ENCODE measurements at regions not wholly inside any gene's neighbourhood (a gene's known extent, or its start where the extent isn't known, plus 50 kb on each side); places are given as distances from the start of the nearest gene placed in this dataset.
"Not testable (repeated sequence)": the region's sequence is repeated elsewhere in the genome, so short reads cannot be mapped to it uniquely, and the experiment has no call there.

- no peak overlapping the region for H3K4me3 ChIP-seq (ENCODE audit: low read depth, low read length)
- peak; percentile 83 for DNase-seq (ENCODE audit: low read depth)
These were observed 55.0 kb upstream of the PAK3 start for GRCh38 chrX:111041018-111041462.

DNA sequence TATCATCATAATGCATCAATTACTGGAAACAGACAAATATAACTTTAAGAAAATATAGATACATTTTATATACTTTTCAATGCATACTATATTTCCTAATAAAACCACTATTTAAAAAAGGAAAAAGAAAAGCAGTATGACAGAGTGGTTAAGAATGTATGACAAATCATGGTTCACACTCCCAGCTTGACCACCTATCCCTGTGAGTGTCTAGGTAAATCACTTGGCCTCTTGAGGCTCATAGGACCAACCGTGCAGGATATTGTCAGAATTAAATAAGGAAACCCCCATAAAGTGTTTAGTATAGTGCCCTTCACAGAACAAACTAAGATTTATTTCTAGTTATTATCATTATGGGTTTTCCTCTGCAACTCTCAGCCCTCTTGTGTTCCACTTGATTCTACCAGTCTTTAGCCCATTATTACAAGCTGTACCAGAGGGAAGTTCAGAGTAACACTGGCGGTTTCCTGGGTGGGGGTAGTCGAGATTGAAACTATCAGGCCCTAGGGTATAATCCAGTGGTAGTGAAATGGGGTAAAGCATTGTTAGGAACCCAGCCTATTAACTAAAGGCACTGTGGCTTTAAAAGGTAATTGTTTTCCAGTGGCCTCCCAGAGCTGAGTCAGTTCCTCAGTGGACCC, 55.5 kb upstream of the PAK3 start:
- no peak overlapping the region for H3K4me3 ChIP-seq (ENCODE audit: low read depth, low read length)
- DNase-seq (ENCODE audit: low read depth), result peak; percentile 16

- DNase-seq (ENCODE audit: low read depth), result no peak
- no peak overlapping the region for H3K4me3 ChIP-seq (ENCODE audit: low read depth, low read length)
These were observed 56.4 kb upstream of the PAK3 start for GRCh38 chrX:111039606-111040005.

DNA sequence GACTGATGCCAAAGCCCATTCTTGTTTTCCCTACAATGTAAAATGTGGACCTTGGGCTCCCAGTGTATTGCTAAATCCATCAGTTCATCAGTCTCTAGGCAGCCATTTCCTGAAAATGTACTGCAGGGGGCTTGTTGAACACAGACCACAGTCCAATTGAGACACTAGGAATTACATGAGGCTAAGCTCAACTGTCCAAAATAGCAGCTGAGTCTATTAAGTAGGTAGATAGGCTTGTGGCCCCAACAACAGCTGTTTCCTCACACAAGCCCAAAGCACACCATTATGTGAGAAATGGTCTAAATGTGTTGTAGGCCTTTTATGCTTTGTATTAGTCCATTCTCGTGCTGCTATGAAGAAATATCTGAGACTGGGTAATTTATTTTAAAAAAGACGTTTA, 60.0 kb upstream of the PAK3 start:
- no peak for DNase-seq (ENCODE audit: low read depth)
- no peak overlapping the region for H3K4me3 ChIP-seq (ENCODE audit: low read depth, low read length)

DNA sequence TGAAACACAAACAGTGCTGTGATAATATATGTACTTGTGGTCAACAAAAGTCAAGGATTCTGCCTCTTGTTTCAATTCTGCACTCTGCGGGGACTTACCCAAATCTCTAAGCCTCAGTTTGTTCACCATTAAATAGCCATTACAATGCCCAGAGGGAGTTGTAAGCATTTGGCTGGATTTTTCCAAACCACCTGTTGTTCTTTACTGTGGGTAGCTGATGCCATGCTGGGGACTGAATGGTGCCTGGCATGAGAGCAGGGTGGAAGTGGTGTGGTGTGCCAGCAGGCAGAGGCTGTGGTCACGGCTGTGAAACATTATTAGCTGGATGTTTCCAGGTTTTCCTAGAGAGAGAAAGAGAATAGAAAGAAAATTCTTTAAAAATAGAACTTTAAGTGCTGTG, 60.7 kb upstream of the PAK3 start:
- DNase-seq (ENCODE audit: low read depth), result no peak
- H3K4me3 ChIP-seq (ENCODE audit: low read depth, low read length), result no peak overlapping the region

GRCh38 chrX:111022998-111023397, 73.0 kb upstream of the PAK3 start:
- DNase-seq (ENCODE audit: low read depth); H3K4me3 ChIP-seq (ENCODE audit: low read depth, low read length): not testable (repeated sequence)

GRCh38 chrX:111020283-111020682, 75.7 kb upstream of the PAK3 start:
- DNase-seq (ENCODE audit: low read depth), result no peak

DNA sequence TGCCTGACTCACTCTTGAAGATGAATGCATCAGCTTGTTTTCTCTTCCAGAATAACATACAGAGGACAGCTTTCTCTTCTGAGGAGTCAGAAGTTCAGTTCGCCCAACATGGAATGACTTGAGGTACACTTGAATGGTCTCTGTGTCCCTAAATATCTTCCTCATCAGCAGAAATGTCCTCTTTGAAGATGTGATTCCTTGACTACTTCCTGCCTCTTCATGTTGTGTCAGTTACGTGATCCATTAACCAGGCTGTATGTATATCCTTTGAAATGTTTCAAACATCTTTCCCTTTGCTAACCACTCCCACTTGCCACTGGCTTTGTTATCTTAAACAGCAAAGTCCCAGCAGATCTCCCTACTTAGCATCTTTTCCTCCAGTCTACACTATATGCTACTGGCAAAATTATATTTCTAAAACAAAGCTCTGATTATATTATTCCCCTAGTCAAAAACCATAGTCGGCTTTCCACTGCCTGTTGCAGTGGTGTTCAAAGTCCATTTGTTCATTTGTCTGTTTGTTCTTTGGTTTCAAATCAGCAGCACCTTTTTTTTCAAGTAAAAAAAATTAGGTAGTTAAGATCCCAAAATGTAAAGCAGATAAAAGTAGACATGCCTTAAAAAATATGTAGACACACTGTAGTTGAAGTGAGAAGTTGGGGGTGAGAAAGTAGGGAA, 82.1 kb upstream of the PAK3 start:
- DNase-seq (ENCODE audit: low read depth), result no peak
- no peak overlapping the region for H3K4me3 ChIP-seq (ENCODE audit: low read depth, low read length)

More at GRCh38 chrX:111020283-111020682, 75.7 kb upstream of the PAK3 start:
- no peak overlapping the region for H3K4me3 ChIP-seq (ENCODE audit: low read depth, low read length)

- no peak overlapping the region for H3K4me3 ChIP-seq (ENCODE audit: low read depth, low read length)
- no peak for DNase-seq (ENCODE audit: low read depth)
These were observed 85.9 kb upstream of the PAK3 start for GRCh38 chrX:111010111-111010510.

DNA sequence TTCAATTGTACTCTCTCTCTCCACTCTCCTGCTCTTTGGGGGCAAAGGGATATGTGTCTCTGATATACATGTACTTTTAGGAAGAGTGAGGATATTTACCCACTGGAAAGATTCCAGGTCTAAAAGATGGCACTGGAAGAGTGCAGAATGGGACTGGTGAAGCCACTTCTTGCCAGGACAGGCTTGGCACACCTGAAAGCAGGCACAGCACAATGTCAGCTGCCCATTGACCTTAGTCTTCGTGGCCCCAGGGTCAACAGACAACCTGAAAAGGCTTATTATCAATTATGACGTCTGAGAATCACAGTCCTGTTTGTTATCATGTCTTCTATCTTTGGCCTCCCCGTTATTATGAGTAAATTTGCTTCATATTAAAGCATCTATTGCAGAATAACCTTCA, 86.7 kb upstream of the PAK3 start:
- DNase-seq (ENCODE audit: low read depth), result no peak
- H3K4me3 ChIP-seq (ENCODE audit: low read depth, low read length), result no peak overlapping the region

- no peak overlapping the region for H3K4me3 ChIP-seq (ENCODE audit: low read depth, low read length)
- no peak for DNase-seq (ENCODE audit: low read depth)
These were observed 87.9 kb upstream of the PAK3 start for GRCh38 chrX:111008126-111008525.

DNA sequence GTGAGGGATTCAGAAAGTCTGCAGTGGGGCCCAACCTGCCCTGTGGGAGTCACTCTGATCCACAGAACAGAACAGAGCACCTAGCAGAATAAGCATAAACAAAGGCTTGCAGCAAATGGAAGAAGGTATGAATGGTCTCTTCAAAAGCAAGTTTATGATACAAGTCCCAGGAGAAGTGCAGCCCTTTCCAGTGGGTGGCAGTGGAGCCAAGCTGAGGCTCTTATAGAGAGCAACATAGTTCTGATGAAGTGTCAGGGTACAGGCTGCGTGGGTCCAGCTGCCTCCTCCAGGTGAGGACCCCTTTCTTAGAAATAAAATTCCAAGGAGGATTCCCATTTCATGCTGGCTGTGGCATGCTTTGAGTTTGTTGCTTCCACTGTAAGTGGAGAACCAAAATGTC, 88.8 kb upstream of the PAK3 start:
- H3K4me3 ChIP-seq (ENCODE audit: low read depth, low read length), result no peak overlapping the region
- no peak for DNase-seq (ENCODE audit: low read depth)

- no peak for DNase-seq (ENCODE audit: low read depth)
- H3K4me3 ChIP-seq (ENCODE audit: low read depth, low read length), result no peak overlapping the region
These were observed 89.9 kb upstream of the PAK3 start for GRCh38 chrX:111006116-111006515.

GRCh38 chrX:111005166-111005565, 90.8 kb upstream of the PAK3 start:
- no peak overlapping the region for H3K4me3 ChIP-seq (ENCODE audit: low read depth, low read length)
- DNase-seq (ENCODE audit: low read depth), result no peak

- no peak overlapping the region for H3K4me3 ChIP-seq (ENCODE audit: low read depth, low read length)
- DNase-seq (ENCODE audit: low read depth), result no peak
These were observed 92.9 kb upstream of the PAK3 start for GRCh38 chrX:111003118-111003517.

GRCh38 chrX:110992611-110993010, 103.4 kb upstream of the PAK3 start:
- no peak for DNase-seq (ENCODE audit: low read depth)
- H3K4me3 ChIP-seq (ENCODE audit: low read depth, low read length), result no peak overlapping the region

DNA sequence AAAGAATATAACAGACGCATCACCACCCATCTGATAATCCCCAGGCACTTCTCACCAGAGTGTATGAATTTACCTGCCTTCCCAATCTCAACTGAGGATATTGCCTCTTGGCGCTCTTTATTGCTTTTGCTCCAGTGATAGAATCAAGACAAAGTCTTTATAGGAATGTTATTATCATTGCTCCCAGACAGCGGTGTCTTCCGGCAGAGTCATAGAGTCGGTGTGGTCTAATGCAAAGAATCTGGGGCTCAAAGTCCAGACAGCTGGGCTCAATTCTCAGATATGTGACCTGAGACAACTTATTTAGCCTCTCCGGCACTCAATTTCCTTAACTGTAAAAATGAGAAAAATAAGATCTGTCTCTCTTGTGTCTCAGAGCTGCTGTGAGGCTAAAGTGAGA, 106.1 kb upstream of the PAK3 start:
- DNase-seq (ENCODE audit: low read depth), result no peak
- H3K4me3 ChIP-seq (ENCODE audit: low read depth, low read length), result no peak overlapping the region

- no peak for DNase-seq (ENCODE audit: low read depth)
- H3K4me3 ChIP-seq (ENCODE audit: low read depth, low read length), result no peak overlapping the region
These were observed 106.5 kb upstream of the PAK3 start for GRCh38 chrX:110989447-110989846.

DNA sequence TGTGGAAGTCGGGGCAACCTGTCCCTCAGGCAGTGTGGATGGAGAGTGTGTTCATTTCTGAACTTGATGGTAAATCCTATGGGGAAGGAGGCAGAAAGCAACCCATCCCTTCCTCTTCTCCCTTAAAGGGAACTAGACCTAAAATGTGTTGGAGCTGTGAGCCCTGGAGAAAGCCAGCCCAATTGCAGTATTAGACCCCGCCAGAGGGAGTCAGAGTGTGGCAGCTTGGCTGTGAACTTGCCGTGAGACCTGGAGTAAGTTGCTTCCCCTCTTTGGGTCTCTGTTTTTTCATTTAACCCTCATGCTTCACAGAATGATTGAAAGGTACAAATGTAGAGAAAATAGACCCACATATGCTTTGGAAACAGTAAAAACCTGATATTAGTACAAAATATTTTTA, 108.7 kb upstream of the PAK3 start:
- no peak for DNase-seq (ENCODE audit: low read depth)

GRCh38 chrX:110985470-110985869, 110.5 kb upstream of the PAK3 start:
- DNase-seq (ENCODE audit: low read depth), result no peak
- H3K4me3 ChIP-seq (ENCODE audit: low read depth, low read length), result no peak overlapping the region

More for the DNA sequence above, 108.7 kb upstream of the PAK3 start:
- no peak overlapping the region for H3K4me3 ChIP-seq (ENCODE audit: low read depth, low read length)

- DNase-seq (ENCODE audit: low read depth), result no peak
- no peak overlapping the region for H3K4me3 ChIP-seq (ENCODE audit: low read depth, low read length)
These were observed 113.0 kb upstream of the PAK3 start for GRCh38 chrX:110983024-110983423.
